ENCODE measurements at regions not wholly inside any gene's neighbourhood (a gene's known extent, or its start where the extent isn't known, plus 50 kb on each side); places are given as distances from the start of the nearest gene placed in this dataset.
"Not testable (repeated sequence)": the region's sequence is repeated elsewhere in the genome, so short reads cannot be mapped to it uniquely, and the experiment has no call there.

DNA sequence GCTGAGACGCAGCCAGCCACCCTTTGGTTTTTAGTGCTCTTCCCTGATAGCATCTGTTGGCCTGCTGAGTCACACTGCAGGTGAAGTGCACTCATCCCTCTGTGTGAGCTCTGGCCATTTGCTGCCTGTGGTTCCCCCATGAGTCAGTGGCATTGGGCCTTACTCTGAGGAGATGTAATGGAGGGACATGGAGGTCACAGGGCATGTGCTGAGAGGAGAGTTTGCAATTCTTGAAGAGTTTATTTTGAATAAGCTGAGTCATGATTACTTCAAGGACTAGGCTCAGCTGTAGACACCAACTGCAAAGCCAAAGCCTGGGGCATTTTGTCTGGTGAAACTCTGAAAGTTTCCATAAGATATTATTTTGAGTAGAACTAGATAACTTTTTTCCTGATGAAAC, 200.3 kb downstream of the BCL2L11 start:
- not testable (repeated sequence) for DNase-seq

DNA sequence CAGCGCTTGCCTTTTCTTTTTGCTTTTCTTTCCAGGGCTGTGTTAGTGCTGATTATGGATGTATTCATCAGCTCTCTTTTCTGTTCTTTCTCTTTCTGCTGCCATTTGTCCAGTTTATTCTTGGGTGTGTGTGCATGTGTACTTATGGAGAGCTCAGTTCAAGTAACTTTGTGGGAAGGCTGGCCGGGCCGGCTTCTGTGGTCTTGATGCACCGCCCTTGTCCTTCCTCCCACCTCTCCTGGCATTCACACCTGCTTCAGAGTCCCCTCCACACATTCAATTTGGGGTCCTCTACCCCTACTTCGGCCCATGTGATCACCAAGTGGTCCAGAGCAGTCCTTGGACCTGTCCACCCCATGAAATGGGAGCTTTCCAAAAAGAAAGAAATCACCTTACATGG, 202.7 kb downstream of the BCL2L11 start:
- not testable (repeated sequence) for DNase-seq

DNA sequence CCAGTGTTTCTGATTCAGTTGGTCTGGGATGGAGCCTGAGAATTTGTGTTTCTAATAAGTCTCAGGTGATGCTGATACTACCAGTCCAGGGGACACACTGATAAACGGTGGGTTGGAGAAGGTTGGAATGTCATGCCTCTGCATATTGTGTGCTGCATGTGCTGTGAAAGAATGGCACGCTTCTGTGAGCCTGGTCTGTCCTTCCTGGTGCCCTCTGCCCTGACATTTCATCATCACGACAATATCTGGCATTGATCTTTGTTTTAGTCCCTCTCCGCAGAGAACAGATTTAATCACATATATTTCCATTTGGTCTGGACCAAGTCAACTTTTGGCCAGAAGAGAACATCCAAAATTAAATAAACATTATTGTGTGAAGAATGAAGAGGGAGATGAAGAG, 207.0 kb downstream of the BCL2L11 start:
- not testable (repeated sequence) for DNase-seq

DNA sequence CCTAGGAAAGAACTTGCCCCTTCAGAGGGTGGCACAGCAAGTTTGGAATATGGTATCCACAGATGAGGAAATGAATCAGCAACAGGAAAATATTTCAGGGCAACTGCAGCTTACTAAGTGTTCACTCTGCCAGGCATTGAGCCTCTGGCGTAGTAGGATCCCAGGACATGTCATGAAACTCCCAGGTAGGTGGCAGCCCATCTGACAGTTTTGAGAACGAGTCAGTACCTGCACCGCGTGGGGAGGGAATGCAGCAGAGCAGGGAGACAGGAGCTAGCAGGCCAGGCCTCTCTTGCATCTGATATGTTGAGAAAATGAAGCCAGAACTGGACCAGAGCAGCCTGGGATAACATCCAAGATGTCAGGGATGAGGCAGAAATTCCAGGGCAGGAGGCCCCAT, 208.6 kb downstream of the BCL2L11 start:
- DNase-seq, result not testable (repeated sequence)

DNA sequence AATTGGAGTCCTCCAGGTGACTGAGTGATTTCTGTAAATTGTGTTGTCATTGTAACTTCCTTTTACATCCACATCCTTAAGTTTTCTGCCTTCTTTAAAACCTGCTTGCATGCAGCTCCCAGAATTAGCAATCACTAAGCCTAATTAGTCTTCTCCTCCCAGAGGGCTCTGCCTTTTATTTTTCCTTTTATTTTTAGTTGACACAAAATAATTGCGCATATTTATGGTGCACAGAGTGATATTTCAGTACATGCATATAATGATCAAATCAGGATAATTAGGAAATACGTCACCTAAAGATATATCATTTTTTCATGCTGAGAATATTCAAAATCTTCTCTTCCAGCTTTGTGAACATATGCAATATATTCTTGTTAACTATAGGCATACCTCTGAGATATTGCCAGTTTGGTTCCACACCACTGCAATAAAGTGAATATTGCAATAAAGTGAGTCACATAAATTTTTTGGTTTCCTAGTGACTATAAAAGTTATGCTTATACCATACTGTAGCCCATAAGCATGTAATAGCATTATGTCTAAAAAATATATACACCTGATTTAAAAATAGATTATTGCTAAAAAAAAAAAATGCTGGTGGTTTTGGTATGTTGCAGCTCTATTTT, 210.5 kb downstream of the BCL2L11 start:
- DNase-seq, result not testable (repeated sequence)

DNA sequence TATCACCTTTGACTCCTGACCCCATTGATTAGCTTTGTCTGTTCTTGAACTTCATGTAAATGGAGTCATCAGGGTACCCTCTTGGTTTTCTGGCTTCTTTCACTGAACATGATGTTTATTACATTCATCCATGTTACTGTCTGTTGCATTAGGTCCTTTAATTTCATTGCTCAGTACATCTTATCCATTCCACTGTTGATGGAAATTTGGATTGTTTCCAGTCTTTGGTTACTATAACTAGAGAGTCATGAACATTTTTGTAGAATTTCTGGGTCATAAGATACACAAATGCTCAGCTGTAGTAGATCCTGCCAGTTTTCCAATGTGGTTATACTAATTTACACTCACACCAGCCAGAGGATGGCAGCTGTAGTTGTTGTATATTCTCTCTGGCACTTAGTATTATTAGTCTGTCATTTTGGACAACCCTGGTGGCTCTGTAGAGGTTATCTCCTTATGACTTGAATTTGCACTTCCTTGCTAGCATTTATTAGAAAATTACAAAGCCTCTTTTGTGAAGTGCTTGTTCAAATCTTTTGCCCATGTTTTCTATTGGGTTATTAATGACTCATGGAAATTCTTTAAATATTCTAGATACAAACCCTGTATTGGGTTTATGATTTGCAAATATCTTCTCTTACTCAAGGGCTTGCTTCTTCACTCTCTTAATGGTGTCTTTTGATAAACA, 214.7 kb downstream of the BCL2L11 start:
- DNase-seq, result not testable (repeated sequence)

DNA sequence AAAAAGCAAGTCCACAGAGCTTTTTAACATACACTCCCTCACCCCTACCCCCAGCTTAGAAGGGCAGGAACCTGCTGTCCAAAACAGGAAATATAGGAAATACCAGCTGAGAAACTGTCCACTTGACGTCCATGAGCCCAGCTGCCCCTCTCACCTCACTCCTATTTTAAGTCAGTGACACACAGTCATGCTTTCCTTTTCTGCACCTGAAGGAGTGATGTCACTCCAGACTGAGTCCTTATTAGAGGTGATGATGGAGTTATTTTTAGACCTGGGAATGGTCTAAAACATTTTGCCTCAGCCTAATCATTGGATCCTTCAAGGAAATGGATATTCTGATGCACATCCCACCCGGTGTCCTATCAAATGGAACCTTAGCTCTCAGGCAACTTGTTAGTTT, 217.8 kb downstream of the BCL2L11 start:
- DNase-seq, result not testable (repeated sequence)

DNA sequence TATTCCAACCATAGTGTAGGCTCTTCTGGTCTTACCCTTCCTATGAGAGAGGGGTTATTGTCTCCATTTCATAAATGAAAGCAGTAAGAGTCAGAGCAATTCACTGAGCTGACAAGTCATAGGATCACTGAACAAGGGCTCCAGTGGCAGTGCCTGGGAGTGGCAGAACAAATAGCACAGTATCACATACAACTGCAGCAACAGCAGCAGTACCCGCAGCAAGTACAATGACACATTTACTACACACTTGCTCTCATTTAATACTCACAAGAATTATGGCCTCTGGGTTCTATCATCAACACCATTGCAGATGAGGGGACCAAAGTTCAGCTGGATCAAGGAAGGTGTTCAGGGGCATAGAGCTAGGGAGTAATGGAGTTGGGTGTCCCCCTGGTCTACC, 218.8 kb downstream of the BCL2L11 start:
- DNase-seq, result not testable (repeated sequence)

DNA sequence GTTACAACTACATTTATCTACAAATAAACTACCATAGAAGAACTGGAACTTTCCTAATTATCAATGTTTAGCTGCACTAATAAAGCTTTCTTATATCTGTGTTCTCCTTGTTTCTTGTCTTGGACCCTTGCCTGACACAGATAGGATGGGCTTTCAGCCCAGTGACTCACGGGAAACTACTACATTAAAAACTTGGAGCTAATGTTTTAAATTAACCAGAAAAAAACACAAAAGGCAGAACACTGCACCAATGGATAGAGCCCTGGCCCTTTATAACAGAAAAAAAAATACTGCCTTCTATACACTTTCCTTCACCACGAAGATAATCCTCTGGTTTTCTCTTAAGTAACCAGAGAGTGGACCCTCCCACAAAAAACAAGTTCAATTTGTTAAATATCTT, 223.9 kb downstream of the BCL2L11 start:
- not testable (repeated sequence) for DNase-seq

DNA sequence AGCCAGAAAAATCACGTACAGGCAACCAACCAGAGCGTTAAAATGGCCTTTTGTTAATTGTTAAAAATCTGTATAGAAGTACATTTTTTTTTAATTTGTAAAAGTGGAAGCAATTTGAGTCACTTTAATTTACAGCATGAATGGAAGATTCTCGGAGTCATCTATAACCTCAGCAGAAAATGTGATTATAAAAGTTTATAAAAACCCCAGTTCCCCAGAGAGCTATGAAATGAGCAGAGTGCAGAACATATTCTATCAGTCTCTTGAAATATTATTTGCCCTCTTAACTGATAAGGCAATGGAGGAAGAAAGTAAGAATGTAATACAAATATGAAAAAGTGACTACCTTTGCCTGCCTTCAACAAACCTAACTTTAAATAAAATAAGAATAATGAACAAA, 224.7 kb downstream of the BCL2L11 start:
- not testable (repeated sequence) for DNase-seq

DNA sequence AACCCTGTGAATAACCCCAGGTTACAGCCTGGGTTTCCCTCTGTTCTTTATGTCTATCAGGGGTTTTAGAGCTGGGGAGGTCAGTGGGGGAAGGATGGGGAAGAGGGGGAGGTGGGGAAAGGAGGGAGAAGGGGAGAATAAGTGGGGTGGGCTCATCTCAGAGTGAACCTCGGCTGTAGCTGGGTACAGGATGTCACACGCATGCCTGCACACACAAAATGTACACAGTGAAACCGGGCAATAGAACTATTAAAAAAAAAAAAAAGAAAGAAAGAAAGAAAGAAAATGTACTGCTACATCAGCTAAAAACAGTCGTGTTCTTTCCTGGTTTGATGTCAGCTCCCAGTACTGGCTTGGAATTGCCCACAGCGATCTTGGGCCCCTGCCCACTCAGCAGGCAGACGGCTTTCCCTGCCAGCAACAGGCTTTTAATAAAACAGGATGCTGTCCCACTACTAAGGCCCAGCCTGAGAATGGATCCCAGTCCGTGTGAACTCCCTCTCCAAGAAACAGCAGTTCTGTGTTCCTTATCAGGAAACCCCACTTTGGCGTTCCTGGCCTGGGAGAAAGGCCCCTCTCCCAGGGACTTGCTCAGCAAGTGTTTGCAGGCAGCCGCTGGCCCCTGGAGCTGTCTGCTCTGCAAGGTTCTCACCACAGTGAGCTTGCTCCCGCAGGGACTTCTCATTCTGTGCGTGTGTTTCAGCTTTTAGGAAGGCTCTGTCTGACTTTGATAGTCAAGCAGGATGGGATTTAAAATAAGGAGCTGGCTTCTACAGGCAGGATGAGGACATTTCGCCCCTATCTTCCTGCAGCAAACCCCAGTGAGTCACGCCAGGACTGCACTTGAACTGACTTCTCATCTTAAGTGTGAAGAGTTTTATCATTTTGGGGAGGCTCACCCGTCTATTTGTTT, 225.6 kb downstream of the BCL2L11 start:
- not testable (repeated sequence) for DNase-seq

DNA sequence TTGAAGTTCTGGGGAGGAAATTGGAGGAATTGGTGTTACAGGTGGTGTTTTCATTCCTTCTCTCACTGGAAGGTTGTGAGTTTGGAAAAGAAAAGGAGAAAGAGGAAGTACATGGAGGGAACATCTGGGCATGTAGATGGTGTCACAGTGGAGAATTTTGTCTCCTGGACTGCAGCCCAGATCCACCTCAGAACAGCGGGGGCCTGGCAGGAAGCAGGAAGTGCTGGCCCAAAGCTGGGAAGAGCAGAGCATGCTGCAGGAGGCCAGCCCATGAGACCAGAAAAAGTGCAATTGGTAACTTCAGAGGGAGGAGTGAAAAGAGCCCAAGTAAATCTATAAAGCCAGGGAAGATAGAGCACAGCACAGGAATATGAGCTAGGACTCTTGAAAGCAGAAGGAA, 227.0 kb downstream of the BCL2L11 start:
- not testable (repeated sequence) for DNase-seq

DNA sequence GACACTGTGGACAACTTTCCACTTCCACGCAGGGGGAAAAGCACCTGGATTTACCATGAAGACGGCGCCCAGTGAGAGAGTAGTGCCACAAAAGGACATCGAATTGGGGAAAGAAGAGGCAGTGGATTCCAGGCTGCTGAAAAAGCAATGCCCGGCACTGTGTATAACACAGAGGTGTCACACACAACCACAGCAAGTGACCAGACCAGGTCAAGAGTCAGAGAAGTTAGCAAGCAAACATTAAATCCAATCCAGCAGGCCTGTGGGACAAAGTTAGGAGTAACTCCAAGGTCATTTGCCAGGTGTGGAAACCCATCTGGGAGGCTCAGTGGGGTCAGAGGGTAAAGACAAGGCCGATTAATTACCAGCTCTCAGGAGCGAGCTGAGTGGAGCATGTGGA, 227.6 kb downstream of the BCL2L11 start:
- DNase-seq, result not testable (repeated sequence)

DNA sequence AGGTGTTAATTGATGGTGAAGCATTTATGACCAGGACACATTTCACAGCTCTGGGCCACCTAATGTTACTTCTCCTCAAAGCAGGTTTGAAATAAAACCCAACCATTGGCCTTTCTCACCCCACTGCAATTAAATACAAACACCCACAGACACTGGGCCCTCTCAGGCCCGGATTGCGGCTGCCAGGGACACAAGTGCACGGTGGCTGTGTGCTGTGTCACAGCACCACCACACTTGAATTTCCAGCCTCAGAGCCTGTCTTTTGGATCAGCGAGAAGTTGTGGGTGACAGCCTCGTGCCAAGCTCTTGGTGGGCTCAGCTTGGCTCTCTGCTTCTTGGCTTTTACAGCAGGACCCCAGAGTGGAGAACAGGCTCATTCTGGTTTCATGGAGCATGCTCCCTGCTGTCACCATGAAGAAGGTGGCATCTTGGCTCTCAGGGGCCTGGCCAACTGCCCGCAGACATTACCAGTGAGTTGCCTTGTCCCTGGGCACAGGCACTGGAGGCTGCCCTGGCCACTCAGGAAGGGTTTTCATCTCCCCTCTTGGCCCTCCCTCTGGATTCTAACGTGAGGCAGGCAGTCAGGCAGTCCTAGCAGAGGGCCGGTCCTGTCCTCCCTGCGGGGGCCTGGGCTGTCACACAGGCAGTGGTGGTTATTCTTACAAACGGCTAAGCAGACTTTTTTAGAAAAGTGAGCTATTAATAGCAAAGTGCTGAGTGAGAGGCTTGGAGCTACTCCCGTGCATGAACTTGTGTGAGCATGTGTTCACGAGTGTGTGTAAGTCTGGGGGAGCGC, 234.5 kb downstream of the BCL2L11 start:
- not testable (repeated sequence) for DNase-seq

DNA sequence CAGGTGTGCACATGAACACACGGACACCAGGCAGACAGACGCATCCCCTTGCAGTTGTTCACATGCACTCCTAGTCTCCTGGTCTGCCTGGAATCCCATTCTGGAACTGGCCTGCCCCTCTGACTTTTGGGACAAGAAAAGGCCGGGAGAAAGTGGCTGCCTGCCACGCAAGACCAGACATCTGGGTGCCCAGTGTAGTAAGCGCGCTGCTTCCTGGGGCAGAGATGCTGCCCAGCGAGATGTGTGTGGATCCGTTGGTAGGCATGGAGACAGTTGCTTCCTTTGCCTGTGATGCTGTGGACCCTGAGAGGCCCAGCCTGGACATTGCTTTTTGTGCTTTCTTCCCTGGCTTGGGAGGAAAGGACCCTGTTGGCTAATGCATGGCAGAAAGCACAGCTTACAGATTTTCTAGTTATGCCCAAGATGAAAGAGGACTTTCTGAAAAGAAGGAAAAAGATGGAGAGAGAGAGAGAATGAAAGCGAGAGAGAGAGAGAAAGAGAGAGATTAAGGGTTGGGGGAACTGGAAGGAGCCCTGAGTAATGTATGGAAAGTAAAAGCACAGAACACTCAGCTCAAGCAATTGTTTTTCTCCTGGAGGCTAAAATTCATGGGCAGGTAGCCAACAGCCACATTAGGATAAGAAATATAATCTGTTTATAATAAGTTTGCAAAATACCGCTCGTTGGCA, 235.3 kb downstream of the BCL2L11 start:
- not testable (repeated sequence) for DNase-seq

DNA sequence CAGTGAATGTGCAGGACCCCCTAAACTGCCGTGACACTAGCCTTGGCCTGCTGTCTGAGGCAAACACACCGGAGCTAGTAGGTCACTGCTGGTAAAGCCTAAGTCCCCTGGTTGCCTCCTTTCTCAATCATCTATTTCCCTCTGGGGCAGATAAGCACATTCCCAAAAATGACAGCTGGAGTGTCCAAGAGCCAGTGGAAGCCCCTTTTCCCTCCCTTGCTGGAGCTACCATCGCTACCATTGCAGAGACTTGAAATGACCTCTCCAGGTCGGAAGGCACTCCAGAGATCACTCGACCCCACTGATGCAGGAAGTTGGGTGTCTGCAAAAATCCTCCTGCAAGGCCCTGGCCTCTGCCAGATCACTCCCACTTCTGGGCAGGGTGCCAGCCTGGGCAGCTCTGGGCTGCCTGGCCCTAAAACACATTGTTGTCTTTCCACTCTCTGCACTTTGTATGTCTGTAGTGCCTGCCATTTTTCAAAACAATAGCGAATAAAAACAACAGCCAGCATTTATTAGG, 235.9 kb downstream of the BCL2L11 start:
- DNase-seq, result not testable (repeated sequence)

DNA sequence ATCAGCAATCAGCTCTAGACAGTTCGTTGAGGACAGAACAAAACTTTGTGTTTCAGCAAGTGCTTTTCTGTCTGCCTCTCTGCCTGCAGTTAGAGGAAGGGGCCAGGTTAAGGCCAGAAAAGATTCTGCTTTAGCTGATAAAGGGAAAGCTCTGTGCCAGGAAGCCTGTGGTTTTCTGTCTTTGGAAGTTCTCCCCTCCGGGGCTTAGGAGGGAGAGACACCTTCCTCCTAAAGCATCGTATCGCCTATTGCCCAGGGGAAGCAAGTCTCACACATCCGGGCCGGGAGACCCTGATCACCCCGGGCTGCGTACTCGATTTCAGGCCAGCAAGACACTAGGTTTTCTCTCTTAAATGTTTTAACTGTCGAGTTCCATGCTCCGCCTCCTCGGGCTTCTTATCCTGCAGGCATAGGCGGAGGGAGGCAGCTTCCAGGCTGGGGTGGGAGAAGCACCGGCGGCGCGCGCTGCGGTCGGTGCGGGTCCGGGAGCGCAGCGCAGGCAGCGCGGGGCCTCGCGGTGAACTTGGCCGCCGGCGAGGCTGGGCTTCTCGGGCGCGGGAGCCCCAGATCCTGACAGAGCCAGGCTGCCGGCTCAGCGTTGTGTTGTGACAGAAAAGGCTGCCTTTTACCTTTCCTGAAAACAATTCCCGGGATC, 245.4 kb downstream of the BCL2L11 start:
- not testable (repeated sequence) for DNase-seq

DNA sequence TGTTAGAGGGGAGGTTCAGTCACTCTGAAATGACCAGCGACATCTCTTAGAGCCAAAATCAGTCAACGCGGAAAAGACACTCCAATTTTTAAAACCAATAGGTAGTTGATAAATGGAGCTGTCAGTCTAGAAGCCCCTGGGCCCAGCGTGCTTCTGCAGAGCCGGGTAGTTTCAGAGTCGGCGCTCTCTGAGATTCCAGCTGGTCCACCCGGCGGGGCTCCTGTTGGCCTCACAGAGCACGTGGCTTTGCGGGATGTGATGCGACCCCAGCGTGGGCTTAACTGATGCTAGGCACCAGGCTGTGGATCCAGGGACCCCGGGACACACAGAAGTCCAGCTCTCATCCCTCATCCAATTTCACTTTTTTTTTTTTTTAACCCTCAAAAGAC, 245.9 kb downstream of the BCL2L11 start:
- DNase-seq, result not testable (repeated sequence)

DNA sequence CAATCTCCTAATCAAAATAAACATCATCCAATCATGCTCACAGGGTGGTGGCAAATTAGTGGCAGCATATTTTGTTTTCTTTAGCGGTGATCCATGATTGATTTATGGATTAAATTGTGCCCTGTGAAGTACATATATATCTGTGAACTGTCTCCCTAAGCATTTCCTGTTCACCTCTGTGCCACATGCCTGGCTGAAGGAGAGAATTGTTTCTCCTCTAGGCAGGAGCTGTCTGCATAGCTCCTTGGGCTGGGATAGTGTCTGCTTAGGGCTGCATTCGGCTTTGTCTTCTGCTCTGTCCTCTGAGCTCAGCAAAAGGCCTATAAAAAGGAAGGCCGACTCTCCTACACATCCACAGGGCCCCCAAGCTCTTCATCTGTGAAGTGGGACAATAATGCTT, 246.4 kb downstream of the BCL2L11 start:
- not testable (repeated sequence) for DNase-seq

DNA sequence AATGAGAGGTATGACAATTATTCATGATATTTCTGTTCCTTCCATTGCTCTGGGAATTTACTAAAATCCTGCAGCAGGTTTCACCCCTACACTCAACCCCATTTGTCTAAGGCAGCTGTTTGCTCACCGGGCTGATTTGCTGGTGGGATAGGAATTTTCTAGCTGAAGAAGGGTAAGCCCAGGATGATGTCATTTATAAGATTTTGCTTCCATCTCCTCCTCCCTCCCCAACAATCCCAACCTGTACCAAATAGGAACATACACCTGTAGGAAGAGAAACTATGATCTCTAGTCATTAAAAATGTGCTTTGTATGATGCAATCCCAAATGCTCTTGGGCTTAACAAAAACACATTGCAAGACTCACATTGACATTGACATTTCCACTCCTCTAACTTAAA, 247.2 kb downstream of the BCL2L11 start:
- not testable (repeated sequence) for DNase-seq

DNA sequence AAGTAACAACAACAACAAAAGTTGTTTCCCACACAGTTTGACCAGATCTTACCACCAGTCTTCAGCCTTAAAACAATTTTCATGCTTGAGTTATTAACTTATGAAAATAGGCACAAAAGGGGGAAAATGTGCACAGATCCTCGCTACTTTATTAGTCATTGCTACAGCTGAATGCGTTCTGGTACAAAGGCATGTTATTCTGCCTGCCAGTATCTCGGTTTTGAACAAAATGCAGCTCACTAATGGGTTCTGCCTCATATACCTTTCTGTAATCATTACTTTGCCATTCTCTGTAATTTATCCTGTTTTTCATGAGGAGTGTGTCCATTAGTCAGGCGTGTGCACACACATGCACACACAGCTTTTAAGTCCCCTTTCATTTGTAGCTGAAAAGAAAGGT, 247.6 kb downstream of the BCL2L11 start:
- DNase-seq, result not testable (repeated sequence)

Measured in DMS 273 treated with DMSO at 0.1 percent for 48 hours (cell line).